ENCODE measurements at regions not wholly inside any gene's neighbourhood (a gene's known extent, or its start where the extent isn't known, plus 50 kb on each side); places are given as distances from the start of the nearest gene placed in this dataset.

DNA sequence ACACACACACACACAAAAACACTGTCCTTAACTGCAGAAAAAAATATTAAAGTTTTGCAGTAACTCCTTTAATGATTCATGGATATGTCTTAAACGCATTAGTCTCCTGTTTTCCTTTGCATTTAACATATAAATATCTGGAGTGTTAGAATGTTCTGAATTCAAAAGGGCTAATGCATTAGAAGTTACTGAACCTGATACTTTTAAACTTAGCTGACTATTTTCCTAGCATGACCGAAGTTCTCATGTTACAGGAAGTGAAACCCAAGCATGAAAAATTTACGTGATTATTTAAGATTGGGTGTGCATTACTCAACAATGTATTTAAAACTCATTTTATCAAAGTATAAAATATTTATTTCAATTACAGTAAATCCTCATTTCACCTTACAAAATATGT is 791.2 kb downstream of the FLRT2 start:
- no peak for TF ChIP-seq CTCF (IDR thresholded peaks at IDR 0.05; ENCODE audit: borderline replicate concordance, extremely low read depth, low read length, poor library complexity, severe bottlenecking)
- TF ChIP-seq EZH2 (IDR thresholded peaks at IDR 0.05; ENCODE audit: borderline replicate concordance, low read depth, low read length, severe bottlenecking): no peak
